Peyer's patch (tissue), 4 donors: ENCODE measurements at regions not wholly inside any gene's neighbourhood (a gene's known extent, or its start where the extent isn't known, plus 50 kb on each side); places are given as distances from the start of the nearest gene placed in this dataset.

Experiments used
- DNase-seq, 3 donors: peaks; one replicate each; pipeline ENCODE4 v3.0.0-alpha.2; 2017 to 2019
- H3K27ac ChIP-seq, 4 donors: fragments of 200-600 bp; sonication (generic); one replicate each; pipeline ENCODE4 v1.5.1; 2016 to 2019
- H3K27me3 ChIP-seq, 2 donors: fragments of 200-600 bp; sonication (generic); one replicate each; pipeline ENCODE4 v1.5.1; 2019
- H3K36me3 ChIP-seq, 3 donors: fragments of 200-600 bp; sonication (generic); one replicate each; pipeline ENCODE4 v1.5.1; 2016 to 2019
- H3K4me1 ChIP-seq, 4 donors: fragments of 200-600 bp; sonication (generic); one replicate each; pipeline ENCODE4 v1.5.1; 2016 to 2019
- H3K4me3 ChIP-seq, 4 donors: fragments of 200-600 bp; sonication (generic); 1 replicate in 3 of 4; 2 replicates in 1 of 4; pipeline ENCODE4 v1.5.1; 2016 to 2019; ENCODE audit warnings: mild to moderate bottlenecking in 1 of 4
- H3K9me3 ChIP-seq, 4 donors: fragments of 200-600 bp; sonication (generic); one replicate each; pipeline ENCODE4 v1.5.1; 2016 to 2019; ENCODE audit warnings: mild to moderate bottlenecking in 1 of 4
- POLR2A ChIP-seq, 2 donors: fragments of 450-650 bp; IDR thresholded peaks; one replicate each; pipeline ENCODE4 v1.5.1; 2017; ENCODE audit warnings: antibody characterized with exemption in 2 of 2, mild to moderate bottlenecking in 2 of 2, moderate library complexity in 2 of 2
- TF ChIP-seq, protein P1 (sequence below), 6 experiments: fragments of 450-650 bp in 4 of 6; fragments of 200-600 bp in 2 of 6; sonication (generic) in 1 of 6; IDR thresholded peaks; one replicate each; pipeline ENCODE4 v1.5.1; 2017 to 2019; ENCODE audit warnings: antibody characterized with exemption in 6 of 6, mild to moderate bottlenecking in 3 of 6, moderate library complexity in 1 of 6

DNA sequence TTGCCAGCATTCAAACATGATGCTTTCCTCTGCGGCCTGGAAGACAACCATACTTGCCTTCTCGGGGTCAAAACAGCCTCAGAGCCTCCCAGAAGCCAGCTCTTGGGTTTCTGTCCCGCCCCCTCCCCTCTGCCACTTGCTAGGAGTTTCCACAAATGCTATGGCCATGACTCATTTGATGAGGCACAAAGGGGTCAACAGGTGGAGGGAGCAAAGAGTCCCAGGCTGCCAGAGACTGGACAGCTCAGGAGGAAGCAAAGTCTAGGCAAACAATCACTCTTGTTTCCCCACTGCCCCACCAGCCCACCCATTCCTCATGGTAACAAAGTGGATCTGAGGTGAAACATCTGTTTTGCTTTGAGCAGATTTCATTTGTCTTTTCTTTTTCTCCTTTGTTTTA, 551.1 kb downstream of the TNS1 start:
- Histone ChIP-seq H3K36me3 (no peaks in the 10 kb centered on the region), H3K4me1 (no peaks in the 10 kb centered on the region), H3K27me3 (no peaks in the 10 kb centered on the region), H3K27ac (no peak overlapping the region), H3K4me3 (no peak overlapping the region), H3K9me3 (no peaks in the 10 kb centered on the region)
- TF ChIP-seq, protein P1, sequence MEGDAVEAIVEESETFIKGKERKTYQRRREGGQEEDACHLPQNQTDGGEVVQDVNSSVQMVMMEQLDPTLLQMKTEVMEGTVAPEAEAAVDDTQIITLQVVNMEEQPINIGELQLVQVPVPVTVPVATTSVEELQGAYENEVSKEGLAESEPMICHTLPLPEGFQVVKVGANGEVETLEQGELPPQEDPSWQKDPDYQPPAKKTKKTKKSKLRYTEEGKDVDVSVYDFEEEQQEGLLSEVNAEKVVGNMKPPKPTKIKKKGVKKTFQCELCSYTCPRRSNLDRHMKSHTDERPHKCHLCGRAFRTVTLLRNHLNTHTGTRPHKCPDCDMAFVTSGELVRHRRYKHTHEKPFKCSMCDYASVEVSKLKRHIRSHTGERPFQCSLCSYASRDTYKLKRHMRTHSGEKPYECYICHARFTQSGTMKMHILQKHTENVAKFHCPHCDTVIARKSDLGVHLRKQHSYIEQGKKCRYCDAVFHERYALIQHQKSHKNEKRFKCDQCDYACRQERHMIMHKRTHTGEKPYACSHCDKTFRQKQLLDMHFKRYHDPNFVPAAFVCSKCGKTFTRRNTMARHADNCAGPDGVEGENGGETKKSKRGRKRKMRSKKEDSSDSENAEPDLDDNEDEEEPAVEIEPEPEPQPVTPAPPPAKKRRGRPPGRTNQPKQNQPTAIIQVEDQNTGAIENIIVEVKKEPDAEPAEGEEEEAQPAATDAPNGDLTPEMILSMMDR (IDR thresholded peaks at IDR 0.05), result no peak
- TF ChIP-seq POLR2A (IDR thresholded peaks at IDR 0.05), result no peak
- DNase-seq, result no peak

DNA sequence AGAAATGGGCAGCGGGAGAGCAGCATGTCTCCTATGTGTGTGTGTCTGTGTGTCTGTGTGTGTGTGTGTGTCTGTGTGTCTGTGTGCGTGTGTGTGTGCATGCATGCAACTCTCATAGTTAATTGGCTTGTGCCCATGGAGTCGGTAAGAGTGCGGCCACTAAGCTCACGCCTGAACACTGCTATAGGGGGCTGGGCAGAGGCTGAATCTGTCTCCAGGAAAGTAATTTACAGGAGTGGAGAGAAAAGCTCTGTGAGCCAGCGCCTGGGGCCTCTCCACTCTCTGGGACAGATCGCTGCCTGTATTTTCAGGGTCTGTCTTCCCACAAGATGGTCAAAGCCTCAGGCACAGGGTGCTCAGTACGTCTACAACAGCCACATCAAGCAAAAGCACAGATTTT, 553.4 kb downstream of the TNS1 start:
- TF ChIP-seq POLR2A (IDR thresholded peaks at IDR 0.05), result no peak
- Histone ChIP-seq H3K9me3 (no peaks in the 10 kb centered on the region), H3K4me1 (no peaks in the 10 kb centered on the region), H3K36me3 (no peaks in the 10 kb centered on the region), H3K27ac (no peak overlapping the region), H3K4me3 (no peak overlapping the region), H3K27me3 (no peaks in the 10 kb centered on the region)
- no peak for DNase-seq

DNA sequence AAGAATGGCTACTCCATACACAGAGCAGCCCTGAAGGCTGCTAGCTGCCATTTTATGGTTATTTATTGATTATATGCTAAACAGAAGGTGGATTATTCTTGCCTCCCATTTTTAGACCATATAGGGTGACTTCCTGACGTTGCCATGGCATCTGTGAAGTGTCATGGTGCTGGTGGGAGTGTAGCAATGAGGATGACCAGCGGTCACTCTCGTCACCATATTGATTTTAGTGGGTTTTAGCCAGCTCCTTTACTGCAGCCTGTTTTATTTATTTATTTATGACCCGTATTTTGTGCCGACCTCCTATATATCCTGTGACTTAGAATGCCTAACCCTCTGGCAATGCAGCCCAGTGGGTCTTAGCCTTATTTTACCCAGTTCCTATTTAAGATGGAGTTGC, 553.9 kb downstream of the TNS1 start:
- Histone ChIP-seq H3K4me3 (no peak overlapping the region), H3K4me1 (no peaks in the 10 kb centered on the region), H3K27ac (no peak overlapping the region), H3K36me3 (no peaks in the 10 kb centered on the region), H3K9me3 (no peaks in the 10 kb centered on the region), H3K27me3 (no peaks in the 10 kb centered on the region)
- DNase-seq, result no peak
- TF ChIP-seq, protein P1 (IDR thresholded peaks at IDR 0.05), result no peak
- no peak for TF ChIP-seq POLR2A (IDR thresholded peaks at IDR 0.05)

DNA sequence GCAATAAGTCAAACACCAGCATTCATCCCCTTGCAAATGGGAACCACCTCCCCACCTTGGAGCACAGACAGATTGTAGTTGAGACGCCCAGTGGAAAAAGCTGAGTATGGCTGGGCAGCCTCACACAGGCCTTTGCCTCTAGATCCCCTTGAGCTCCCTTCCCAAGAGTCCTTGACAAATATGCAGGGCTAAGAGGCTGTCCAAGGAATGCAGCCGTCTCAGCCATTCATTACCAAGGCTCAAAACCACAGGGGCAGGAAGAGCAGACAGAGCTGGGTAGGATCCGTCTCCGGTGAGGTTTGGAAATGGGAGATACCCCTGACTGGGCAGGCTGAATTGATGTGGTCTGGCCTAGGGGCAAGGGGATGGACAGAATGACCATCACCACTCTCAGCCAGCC, 557.1 kb downstream of the TNS1 start:
- TF ChIP-seq POLR2A (IDR thresholded peaks at IDR 0.05), result no peak
- TF ChIP-seq, protein P1 (IDR thresholded peaks at IDR 0.05), result no peak
- no peak overlapping the region for H3K4me3 ChIP-seq
- no peaks in the 10 kb centered on the region for H3K27me3 ChIP-seq
- H3K27ac ChIP-seq, result no peak overlapping the region
- no peaks in the 10 kb centered on the region for H3K4me1 ChIP-seq
- no peaks in the 10 kb centered on the region for H3K9me3 ChIP-seq
- H3K36me3 ChIP-seq, result no peaks in the 10 kb centered on the region
- DNase-seq, result no peak

DNA sequence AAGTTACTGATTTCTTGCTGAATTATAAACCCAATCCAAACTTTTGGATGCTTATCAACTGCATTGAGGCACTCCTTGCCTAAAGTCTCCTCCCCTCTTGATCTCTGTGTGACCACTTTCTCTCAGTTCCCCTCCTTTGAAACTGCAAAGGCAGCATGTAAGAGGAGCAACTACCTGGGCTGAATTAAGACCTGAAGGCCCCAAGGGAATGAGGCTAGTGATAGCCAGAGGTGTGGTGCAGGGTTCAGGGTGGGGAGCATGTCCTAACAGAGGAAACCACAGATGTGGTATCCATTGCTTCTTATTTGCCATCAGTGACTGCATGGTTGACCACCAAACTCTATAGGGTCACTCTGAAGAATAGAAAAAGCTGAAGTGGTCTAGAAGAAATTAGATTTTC, 557.9 kb downstream of the TNS1 start:
- H3K27me3 ChIP-seq, result no peaks in the 10 kb centered on the region
- no peaks in the 10 kb centered on the region for H3K9me3 ChIP-seq
- H3K27ac ChIP-seq, result no peak overlapping the region
- no peaks in the 10 kb centered on the region for H3K4me1 ChIP-seq
- H3K36me3 ChIP-seq, result no peaks in the 10 kb centered on the region
- TF ChIP-seq POLR2A (IDR thresholded peaks at IDR 0.05), result no peak
- TF ChIP-seq, protein P1 (IDR thresholded peaks at IDR 0.05), result no peak
- DNase-seq, result no peak
- no peak overlapping the region for H3K4me3 ChIP-seq

DNA sequence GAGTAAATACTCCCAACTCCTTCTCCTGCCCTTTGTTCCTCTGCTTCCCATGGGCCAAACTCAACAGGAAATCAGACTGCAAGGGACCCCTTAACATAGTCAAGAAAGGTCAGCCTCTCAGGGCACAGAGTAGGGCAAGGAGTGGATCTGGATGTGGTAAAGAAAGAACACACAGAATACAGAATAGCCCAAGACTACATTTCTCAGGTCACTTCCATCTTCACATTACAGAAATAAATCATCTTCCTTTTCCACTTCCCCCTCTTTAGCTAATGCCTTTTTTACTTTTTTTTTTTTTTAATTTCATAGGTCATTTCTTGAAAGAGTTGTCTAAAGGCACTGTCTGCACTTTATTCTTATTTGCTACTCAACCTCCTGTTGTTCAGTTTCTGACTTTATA, 558.3 kb downstream of the TNS1 start:
- Histone ChIP-seq H3K36me3 (no peaks in the 10 kb centered on the region), H3K4me3 (no peak overlapping the region), H3K27ac (no peak overlapping the region), H3K27me3 (no peaks in the 10 kb centered on the region), H3K4me1 (no peaks in the 10 kb centered on the region), H3K9me3 (no peaks in the 10 kb centered on the region)
- TF ChIP-seq, protein P1 (IDR thresholded peaks at IDR 0.05), result no peak
- no peak for TF ChIP-seq POLR2A (IDR thresholded peaks at IDR 0.05)
- no peak for DNase-seq
